ENCODE measurements at regions not wholly inside any gene's neighbourhood (a gene's known extent, or its start where the extent isn't known, plus 50 kb on each side); places are given as distances from the start of the nearest gene placed in this dataset.
"Not testable (repeated sequence)": the region's sequence is repeated elsewhere in the genome, so short reads cannot be mapped to it uniquely, and the experiment has no call there.

DNA sequence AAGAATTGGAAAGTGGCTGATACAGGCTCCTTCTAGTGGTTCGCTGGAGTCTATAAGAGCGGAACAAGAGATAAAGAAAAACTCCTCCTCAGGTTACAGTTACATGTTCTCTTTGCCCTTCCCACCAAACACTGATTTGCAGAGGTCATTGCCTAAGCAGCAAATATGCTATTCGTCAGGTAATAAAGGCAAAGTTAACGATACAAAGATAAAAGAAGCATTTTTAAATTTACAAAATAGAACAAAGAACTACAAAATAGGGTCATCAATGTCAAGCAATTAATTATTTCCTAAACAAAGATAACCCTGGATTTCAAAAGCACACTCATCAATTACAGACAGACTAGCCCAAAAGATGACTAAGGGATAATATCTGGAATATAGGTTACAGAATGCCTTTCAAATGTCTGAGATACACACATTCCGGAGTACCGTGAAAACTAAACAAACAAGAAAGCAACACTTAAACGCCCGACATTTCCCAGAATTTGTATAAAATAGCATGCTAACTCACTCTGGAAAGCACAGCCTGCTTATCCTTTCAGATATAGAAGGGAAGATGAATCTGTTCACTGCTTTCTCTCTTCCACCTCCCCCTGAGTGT lies 186.4 kb downstream of the MREG start:
- Histone ChIP-seq H3K9me2 (replicated peaks; ENCODE audit: control insufficient read depth, low read length) (no peaks in the 10 kb centered on the region), H4K20me1 (ENCODE audit: control insufficient read depth, insufficient read depth, low read depth, low read length) (no peaks in the 10 kb centered on the region), H3K4me1 (ENCODE audit: control insufficient read depth, low read length) (no peaks in the 10 kb centered on the region), H3K27me3 (ENCODE audit: control insufficient read depth, low read length) (peaks cover 2% of the 10 kb centered on the region; the same call in 1 of the 2 replicates), H3K4me2 (ENCODE audit: low read length) (no peak overlapping the region), H3K79me2 (ENCODE audit: control insufficient read depth, low read length) (no peaks in the 10 kb centered on the region), H3K36me3 (ENCODE audit: control insufficient read depth, low read length) (no peaks in the 10 kb centered on the region), H3K9me3 (ENCODE audit: control insufficient read depth, insufficient read depth, low read length) (no peaks in the 10 kb centered on the region), H3K27ac (ENCODE audit: low read depth, low read length) (no peak overlapping the region), H3K4me3 (ENCODE audit: low read length) (no peak overlapping the region), H3F3A (ENCODE audit: control insufficient read depth, insufficient read depth) (no peaks in the 10 kb centered on the region)
- TF ChIP-seq, protein P1, sequence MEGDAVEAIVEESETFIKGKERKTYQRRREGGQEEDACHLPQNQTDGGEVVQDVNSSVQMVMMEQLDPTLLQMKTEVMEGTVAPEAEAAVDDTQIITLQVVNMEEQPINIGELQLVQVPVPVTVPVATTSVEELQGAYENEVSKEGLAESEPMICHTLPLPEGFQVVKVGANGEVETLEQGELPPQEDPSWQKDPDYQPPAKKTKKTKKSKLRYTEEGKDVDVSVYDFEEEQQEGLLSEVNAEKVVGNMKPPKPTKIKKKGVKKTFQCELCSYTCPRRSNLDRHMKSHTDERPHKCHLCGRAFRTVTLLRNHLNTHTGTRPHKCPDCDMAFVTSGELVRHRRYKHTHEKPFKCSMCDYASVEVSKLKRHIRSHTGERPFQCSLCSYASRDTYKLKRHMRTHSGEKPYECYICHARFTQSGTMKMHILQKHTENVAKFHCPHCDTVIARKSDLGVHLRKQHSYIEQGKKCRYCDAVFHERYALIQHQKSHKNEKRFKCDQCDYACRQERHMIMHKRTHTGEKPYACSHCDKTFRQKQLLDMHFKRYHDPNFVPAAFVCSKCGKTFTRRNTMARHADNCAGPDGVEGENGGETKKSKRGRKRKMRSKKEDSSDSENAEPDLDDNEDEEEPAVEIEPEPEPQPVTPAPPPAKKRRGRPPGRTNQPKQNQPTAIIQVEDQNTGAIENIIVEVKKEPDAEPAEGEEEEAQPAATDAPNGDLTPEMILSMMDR (IDR thresholded peaks at IDR 0.05; ENCODE audit: low read depth, low read length, poor library complexity, severe bottlenecking) = no peak
- no peak for TF ChIP-seq EZH2phosphoT487 (IDR thresholded peaks at IDR 0.05; ENCODE audit: borderline replicate concordance, low read length)

DNA sequence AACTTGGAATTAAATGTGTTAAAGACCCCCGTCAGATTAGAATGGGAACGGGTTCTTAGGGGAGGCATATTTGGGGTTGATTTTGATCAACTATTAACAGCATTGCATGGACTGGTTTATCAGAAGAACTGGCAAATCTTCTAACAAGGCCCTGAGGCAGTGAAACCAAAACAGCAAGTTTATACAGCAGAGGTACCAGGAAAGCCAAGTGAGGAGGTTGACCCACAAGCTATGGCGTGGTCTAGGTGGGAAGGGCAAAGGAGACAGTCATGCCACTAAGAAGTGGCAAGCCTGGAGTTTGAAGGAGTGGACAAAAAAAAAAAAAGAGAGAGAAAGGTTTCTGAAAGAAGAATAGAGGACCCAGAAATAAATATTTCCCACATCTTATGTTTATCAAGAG lies 187.0 kb downstream of the MREG start:
- Histone ChIP-seq H3F3A (ENCODE audit: control insufficient read depth, insufficient read depth) (no peaks in the 10 kb centered on the region), H3K4me1 (ENCODE audit: control insufficient read depth, low read length) (no peaks in the 10 kb centered on the region), H3K79me2 (ENCODE audit: control insufficient read depth, low read length) (no peaks in the 10 kb centered on the region), H3K4me2 (ENCODE audit: low read length) (no peak overlapping the region), H3K27me3 (ENCODE audit: control insufficient read depth, low read length) (peaks cover 2% of the 10 kb centered on the region; the same call in 1 of the 2 replicates), H3K9me2 (replicated peaks; ENCODE audit: control insufficient read depth, low read length) (no peaks in the 10 kb centered on the region), H3K27ac (ENCODE audit: low read depth, low read length) (no peak overlapping the region), H4K20me1 (ENCODE audit: control insufficient read depth, insufficient read depth, low read depth, low read length) (no peaks in the 10 kb centered on the region), H3K9me3 (ENCODE audit: control insufficient read depth, insufficient read depth, low read length) (no peaks in the 10 kb centered on the region), H3K36me3 (ENCODE audit: control insufficient read depth, low read length) (no peaks in the 10 kb centered on the region), H3K4me3 (ENCODE audit: low read length) (no peak overlapping the region)
- TF ChIP-seq, protein P1 (IDR thresholded peaks at IDR 0.05; ENCODE audit: low read depth, low read length, poor library complexity, severe bottlenecking) = no peak
- no peak for TF ChIP-seq EZH2phosphoT487 (IDR thresholded peaks at IDR 0.05; ENCODE audit: borderline replicate concordance, low read length)

DNA sequence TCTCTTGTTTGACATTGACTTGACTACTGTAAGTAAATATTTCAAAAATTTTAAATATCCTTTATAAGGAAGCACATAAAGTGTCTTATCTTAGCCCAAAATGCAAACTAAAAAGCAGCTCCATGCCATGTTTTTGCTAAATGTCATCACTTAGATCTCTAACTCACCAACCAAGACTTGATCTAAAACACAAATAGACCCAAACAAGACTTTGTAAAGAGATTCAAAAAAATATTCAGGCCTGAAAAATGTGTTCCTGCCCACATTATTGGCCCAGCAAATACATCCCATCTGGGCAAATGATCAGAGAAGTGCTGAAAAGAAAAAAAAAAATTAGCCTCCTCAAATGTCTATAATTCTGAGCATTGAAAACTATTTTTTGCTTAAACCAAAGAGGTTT lies 187.6 kb downstream of the MREG start:
- TF ChIP-seq, protein P1 (IDR thresholded peaks at IDR 0.05; ENCODE audit: low read depth, low read length, poor library complexity, severe bottlenecking) = no peak
- TF ChIP-seq EZH2phosphoT487 (IDR thresholded peaks at IDR 0.05; ENCODE audit: borderline replicate concordance, low read length) = no peak
- H3K4me3 ChIP-seq (ENCODE audit: low read length) = no peak overlapping the region
- no peaks in the 10 kb centered on the region for H3K36me3 ChIP-seq (ENCODE audit: control insufficient read depth, low read length)
- H3K4me2 ChIP-seq (ENCODE audit: low read length) = no peak overlapping the region
- H3F3A ChIP-seq (ENCODE audit: control insufficient read depth, insufficient read depth) = no peaks in the 10 kb centered on the region
- H3K27me3 ChIP-seq (ENCODE audit: control insufficient read depth, low read length) = no peaks in the 10 kb centered on the region; the same call in 1 of the 2 replicates
- H3K79me2 ChIP-seq (ENCODE audit: control insufficient read depth, low read length) = no peaks in the 10 kb centered on the region
- no peaks in the 10 kb centered on the region for H4K20me1 ChIP-seq (ENCODE audit: control insufficient read depth, insufficient read depth, low read depth, low read length)
- no peaks in the 10 kb centered on the region for H3K4me1 ChIP-seq (ENCODE audit: control insufficient read depth, low read length)
- H3K9me2 ChIP-seq (replicated peaks; ENCODE audit: control insufficient read depth, low read length) = no peaks in the 10 kb centered on the region
- H3K27ac ChIP-seq (ENCODE audit: low read depth, low read length) = no peak overlapping the region
- no peaks in the 10 kb centered on the region for H3K9me3 ChIP-seq (ENCODE audit: control insufficient read depth, insufficient read depth, low read length)

DNA sequence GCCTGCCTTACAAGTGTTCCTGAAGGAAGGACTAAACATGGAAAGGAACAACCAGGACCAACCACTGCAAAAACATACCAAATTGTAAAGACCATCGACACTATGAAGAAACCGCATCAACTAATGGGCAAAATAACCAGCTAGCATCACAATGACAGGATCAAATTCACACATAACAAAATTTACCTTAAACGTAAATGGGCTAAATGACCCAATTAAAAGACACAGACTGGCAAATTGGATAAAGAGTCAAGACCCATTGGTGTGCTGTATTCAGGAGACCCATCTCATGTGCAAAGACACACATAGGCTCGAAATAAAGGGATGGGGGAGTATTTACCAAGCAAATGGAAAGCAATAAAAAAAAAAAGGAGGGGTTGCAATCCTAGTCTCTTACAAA lies 192.1 kb downstream of the MREG start:
- not testable (repeated sequence) for H3K4me1 ChIP-seq (ENCODE audit: control insufficient read depth, low read length); H3K4me3 ChIP-seq (ENCODE audit: low read length); H3K9me2 ChIP-seq (replicated peaks; ENCODE audit: control insufficient read depth, low read length); H4K20me1 ChIP-seq (ENCODE audit: control insufficient read depth, insufficient read depth, low read depth, low read length); H3K27ac ChIP-seq (ENCODE audit: low read depth, low read length); H3K4me2 ChIP-seq (ENCODE audit: low read length); H3F3A ChIP-seq (ENCODE audit: control insufficient read depth, insufficient read depth); H3K79me2 ChIP-seq (ENCODE audit: control insufficient read depth, low read length); H3K36me3 ChIP-seq (ENCODE audit: control insufficient read depth, low read length); H3K9me3 ChIP-seq (ENCODE audit: control insufficient read depth, insufficient read depth, low read length)
- H3K27me3 ChIP-seq (ENCODE audit: control insufficient read depth, low read length) = peaks cover 11% of the 10 kb centered on the region

DNA sequence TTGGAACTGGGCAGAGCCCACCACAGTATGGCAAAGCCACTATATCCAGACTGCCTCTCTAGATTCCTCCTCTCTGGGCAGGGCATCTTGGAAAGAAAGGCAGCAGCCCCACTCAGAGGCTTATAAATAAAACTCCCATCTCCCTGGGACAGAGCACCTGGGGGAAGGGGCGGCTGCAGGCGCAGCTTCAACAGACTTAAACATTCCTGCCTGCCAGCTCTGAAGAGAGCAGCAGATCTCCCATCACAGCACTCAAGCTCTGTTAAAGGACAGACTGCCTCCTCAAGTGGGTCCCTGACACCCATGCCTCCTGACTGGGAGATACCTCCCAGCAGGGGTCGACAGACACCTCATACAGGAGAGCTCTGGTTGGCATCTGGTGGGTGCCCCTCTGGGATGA lies 193.6 kb downstream of the MREG start:
- H3K27me3 ChIP-seq (ENCODE audit: control insufficient read depth, low read length) = peaks cover 23% of the 10 kb centered on the region
- H3K4me1 ChIP-seq (ENCODE audit: control insufficient read depth, low read length); H3K36me3 ChIP-seq (ENCODE audit: control insufficient read depth, low read length); H3K27ac ChIP-seq (ENCODE audit: low read depth, low read length); H3K9me3 ChIP-seq (ENCODE audit: control insufficient read depth, insufficient read depth, low read length); H4K20me1 ChIP-seq (ENCODE audit: control insufficient read depth, insufficient read depth, low read depth, low read length); H3K4me3 ChIP-seq (ENCODE audit: low read length); H3K9me2 ChIP-seq (replicated peaks; ENCODE audit: control insufficient read depth, low read length); H3F3A ChIP-seq (ENCODE audit: control insufficient read depth, insufficient read depth); H3K4me2 ChIP-seq (ENCODE audit: low read length); H3K79me2 ChIP-seq (ENCODE audit: control insufficient read depth, low read length): not testable (repeated sequence)

Measured in DOHH2 (cell line).